NCI-H1930 (cell line): ENCODE measurements at regions not wholly inside any gene's neighbourhood (a gene's known extent, or its start where the extent isn't known, plus 50 kb on each side); places are given as distances from the start of the nearest gene placed in this dataset.
"Not testable (repeated sequence)": the region's sequence is repeated elsewhere in the genome, so short reads cannot be mapped to it uniquely, and the experiment has no call there.

Experiments
- DNase-seq, 2 experiments: peaks; one replicate each; lab custom pipeline; 2025; lab: John Stamatoyannopoulos, UW

DNA sequence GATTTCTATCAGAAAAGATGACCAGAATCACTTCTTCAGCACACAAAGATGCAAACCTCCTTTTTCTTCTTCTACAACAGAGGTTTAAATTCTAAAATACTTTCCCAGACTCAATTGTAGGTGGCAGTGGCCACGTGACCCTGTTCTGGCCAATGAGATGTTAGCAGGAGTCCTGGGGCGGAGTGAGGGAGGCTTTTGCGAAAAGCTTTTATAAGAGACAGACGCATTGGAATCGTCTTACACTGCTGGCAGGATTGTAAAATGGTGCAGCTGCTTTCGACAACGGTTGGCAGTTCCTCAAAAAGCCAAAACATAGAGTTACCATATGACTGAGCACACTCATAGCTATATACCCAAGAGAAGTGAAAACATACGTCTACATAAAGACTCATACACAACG is 87.0 kb upstream of the MAGI3 start:
- no peak for DNase-seq

DNA sequence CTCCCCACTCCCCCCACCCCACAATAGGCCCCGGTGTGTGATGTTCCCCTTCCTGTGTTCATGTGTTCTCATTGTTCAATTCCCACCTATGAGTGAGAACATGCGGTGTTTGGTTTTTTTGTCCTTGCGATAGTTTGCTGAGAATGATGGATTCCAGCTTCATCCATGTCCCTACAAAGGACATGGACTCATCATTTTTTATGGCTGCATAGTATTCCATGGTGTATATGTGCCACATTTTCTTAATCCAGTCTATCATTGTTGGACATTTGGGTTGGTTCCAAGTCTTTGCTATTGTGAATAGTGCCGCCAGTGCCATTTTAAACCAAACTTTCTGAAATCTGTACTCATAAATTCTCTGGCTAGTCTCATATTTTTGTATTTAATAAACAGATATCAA is 85.3 kb upstream of the MAGI3 start:
- DNase-seq: not testable (repeated sequence)

DNA sequence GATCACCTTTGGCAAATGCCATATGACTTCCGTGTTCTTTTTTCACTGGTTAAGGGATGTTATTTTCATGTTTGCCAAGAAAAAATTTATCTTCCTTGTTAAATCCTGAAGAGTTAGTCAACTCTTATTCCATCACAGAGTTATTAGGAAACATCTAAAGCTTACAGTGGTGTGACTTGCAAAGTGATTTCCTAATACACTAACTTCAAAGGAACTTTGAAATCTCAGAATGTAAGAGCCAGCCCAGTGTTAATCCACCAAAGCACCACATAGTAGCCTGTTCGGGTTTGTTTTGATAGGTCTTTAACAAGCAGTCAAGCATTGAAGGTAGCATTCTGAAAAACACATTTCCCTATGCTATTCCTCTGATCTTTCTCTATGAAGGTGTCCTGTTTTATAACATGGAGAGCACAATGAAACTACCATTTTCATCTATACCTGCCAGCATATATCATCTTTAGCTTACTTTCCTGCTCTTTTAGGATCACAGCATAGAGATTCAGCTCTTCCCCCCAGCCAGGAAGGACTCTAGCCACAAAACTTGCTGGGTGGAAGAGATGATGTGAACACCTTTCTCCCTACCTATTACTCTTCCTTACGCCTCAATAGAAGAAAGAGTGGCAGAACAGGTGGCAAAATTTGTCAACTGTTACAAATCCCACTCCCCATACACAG is 82.4 kb upstream of the MAGI3 start:
- no peak for DNase-seq

- not testable (repeated sequence) for DNase-seq
Measured at GRCh38 chr1:113312651-113313050, 77.7 kb upstream of the MAGI3 start.

DNA sequence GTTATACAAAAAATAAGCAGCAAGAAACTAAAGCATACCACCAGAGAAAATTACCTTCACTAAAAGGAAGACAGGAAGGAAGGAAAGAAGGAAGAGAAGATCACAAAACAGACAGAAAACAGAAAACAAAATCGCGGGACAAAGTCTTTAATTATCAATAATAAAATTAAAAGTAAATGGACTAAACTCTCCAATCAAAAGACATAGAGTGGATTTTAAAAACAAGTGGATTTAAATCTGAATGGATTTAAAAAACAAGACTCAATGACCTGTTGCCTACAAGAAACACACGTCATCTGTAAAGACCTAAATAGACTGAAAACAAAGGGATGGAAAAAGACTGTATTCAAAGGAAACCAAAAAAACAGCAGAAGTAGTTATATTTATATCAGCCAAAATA is 75.7 kb upstream of the MAGI3 start:
- no peak for DNase-seq

GRCh38 chr1:113320272-113320671 is 70.0 kb upstream of the MAGI3 start:
- DNase-seq: no peak

DNA sequence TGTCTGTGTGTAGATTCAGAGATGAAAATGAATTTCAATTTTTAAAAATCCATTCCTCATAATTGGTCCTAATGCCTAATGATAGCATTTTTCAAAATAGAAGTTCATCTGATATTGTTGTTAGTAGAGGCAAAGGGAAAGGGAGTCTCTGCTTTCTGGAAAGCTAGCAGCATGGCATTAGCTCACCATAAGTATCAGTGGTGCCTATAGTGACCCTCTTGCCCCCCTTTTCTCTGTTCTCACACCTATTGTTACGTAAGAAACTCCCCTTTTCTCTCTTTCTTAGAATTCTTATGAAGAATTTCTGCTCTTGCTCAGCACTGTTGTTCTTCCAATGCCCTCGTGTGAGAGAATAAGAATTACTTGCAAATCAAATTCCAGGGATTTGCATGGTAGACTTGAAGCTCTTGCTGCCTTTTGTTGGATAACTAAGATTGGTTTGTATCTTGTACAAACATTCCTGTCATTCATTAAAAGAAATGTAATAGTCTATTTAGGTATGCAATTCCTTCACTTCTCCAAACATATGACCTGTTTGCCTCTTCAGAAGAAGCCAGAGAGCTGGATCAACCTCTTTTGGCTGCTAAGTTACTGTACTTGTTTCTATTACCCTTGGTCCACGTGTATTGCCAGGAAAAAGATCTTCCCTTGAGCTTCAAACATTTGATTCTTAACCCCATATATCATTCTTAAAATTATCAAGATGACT is 69.2 kb upstream of the MAGI3 start:
- no peak for DNase-seq

GRCh38 chr1:113321771-113322387 is 68.4 kb upstream of the MAGI3 start:
- DNase-seq: no peak

DNA sequence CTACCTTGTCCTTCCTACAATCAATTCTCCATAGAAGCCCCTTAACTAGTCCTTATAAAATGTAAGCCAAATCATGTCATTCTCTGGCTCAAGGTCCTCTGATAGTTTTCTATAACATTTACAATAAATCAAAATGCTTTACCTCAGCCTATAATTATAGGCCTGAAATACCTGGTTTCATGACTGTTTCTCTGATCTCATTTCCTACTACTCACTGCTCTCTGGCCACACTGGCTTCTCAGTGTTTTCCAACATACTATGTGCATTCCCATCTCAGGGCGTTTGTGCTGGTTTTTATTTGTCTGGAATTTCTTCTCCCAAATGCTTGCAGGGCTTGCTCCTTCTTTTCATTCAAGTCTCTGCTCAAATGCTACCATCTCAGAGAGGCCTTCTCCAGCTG is 67.9 kb upstream of the MAGI3 start:
- no peak for DNase-seq

DNA sequence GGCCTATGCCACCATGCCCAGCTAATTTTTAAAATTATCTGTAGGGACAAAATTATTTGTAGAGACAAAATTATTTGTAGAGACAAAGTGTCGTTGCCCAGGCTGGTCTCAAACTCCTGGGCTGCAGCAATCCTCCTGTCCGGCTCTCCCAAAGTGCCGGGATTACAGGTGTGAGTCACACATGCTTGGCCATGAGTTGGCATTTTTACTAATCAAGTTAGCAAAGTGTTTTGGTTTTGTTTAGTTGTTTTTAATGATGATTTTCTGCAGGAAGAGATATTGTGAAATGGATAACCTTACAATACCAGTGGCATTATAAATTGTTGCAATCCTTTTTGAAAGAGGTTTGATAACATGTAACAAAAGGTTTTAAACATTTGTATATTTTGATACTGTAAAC is 65.3 kb upstream of the MAGI3 start:
- no peak for DNase-seq

DNA sequence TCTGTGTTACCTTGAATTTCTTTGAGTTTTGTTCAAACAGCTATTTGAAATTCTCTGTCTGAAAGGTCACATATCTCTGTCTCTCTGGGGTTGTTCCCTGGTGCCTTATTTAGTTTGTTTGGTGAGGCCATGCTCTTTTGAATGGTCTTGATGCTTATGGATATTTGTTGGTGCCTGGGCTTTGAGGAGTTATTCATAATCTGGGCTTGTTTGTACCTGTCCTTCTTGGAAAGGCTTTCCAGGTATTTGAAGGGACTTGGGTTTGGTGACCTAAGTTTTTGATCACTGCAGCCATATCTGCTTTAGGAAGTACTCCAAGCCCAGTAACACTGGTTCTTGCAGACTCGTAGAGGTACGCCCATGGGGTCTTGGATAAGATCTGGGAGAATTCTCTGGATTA is 63.3 kb upstream of the MAGI3 start:
- no peak for DNase-seq

- DNase-seq: no peak
Measured at GRCh38 chr1:113333056-113333455, 57.3 kb upstream of the MAGI3 start.

- DNase-seq: no peak
Measured at GRCh38 chr1:113340038-113340437, 50.3 kb upstream of the MAGI3 start.
